HUES64 (cell line): ENCODE measurements at regions not wholly inside any gene's neighbourhood (a gene's known extent, or its start where the extent isn't known, plus 50 kb on each side); places are given as distances from the start of the nearest gene placed in this dataset.

Experiments
- H3K27ac ChIP-seq: 2 replicates; pipeline ENCODE4 v1.7.0; 2013; ENCODE audit warnings: low read depth, low read length, inconsistent platforms
- H3K27me3 ChIP-seq: 2 replicates; pipeline ENCODE4 v1.6.1; 2013; ENCODE audit warnings: mild to moderate bottlenecking, low read length; ENCODE audit not compliant: insufficient read depth
- H3K36me3 ChIP-seq: 2 replicates; pipeline ENCODE4 v1.6.1; 2013; ENCODE audit warnings: mild to moderate bottlenecking, low read length; ENCODE audit not compliant: insufficient read depth
- H3K4me1 ChIP-seq: 2 replicates; pipeline ENCODE4 v1.6.1; 2013; ENCODE audit warnings: mild to moderate bottlenecking, low read length, moderate library complexity; ENCODE audit not compliant: insufficient read depth
- H3K4me3 ChIP-seq: 2 replicates; pipeline ENCODE4 v1.5.1; 2013; ENCODE audit warnings: mild to moderate bottlenecking, low read length, moderate library complexity
- H3K9ac ChIP-seq: 2 replicates; pipeline ENCODE4 v1.6.1; 2013; ENCODE audit warnings: mild to moderate bottlenecking, low read depth, low read length
- H3K9me3 ChIP-seq: 2 replicates; pipeline ENCODE4 v1.6.1; 2013; ENCODE audit warnings: low read depth, low read length; ENCODE audit not compliant: insufficient read depth
- WGBS: fragments of 150-250, 120-280 bp; methylation state at CpG from one replicate; pipeline ENCODE4 v1.1.7; 2013; ENCODE audit warnings: missing lambda C conversion rate; 5-methylcytosine and 5-hydroxymethylcytosine counted together

- Histone ChIP-seq H3K4me1 (no peaks in the 10 kb centered on the region), H3K27me3 (no peaks in the 10 kb centered on the region), H3K36me3 (no peaks in the 10 kb centered on the region), H3K9ac (no peak overlapping the region), H3K4me3 (no peak overlapping the region), H3K27ac (no peak overlapping the region), H3K9me3 (no peaks in the 10 kb centered on the region)
- WGBS, result 90% methylated on average over 1 of the region's 1 CpG
Observed at GRCh38 chr18:64639536-64639935, 490.6 kb upstream of the LINC00305 start.

GRCh38 chr18:64620971-64621560 lies 472.2 kb upstream of the LINC00305 start:
- over 99% methylated on average over 3 of the region's 3 CpGs for WGBS
- Histone ChIP-seq H3K27ac (no peak overlapping the region), H3K9ac (no peak overlapping the region), H3K4me1 (peaks cover 9% of the 10 kb centered on the region; the same call in 1 of the 2 replicates), H3K4me3 (no peak overlapping the region), H3K9me3 (no peaks in the 10 kb centered on the region), H3K36me3 (no peaks in the 10 kb centered on the region), H3K27me3 (no peaks in the 10 kb centered on the region)

GRCh38 chr18:64618390-64618789 lies 469.5 kb upstream of the LINC00305 start:
- Histone ChIP-seq H3K4me3 (no peak overlapping the region), H3K27ac (no peak overlapping the region), H3K9me3 (no peaks in the 10 kb centered on the region), H3K27me3 (no peaks in the 10 kb centered on the region), H3K4me1 (peaks cover 4% of the 10 kb centered on the region; the same call in 1 of the 2 replicates), H3K9ac (no peak overlapping the region), H3K36me3 (no peaks in the 10 kb centered on the region)
- 100% methylated on average over 1 of the region's 1 CpG for WGBS

- H3K9me3 ChIP-seq, result no peaks in the 10 kb centered on the region
- no peaks in the 10 kb centered on the region for H3K27me3 ChIP-seq
- no peak overlapping the region for H3K9ac ChIP-seq
- H3K4me1 ChIP-seq, result no peaks in the 10 kb centered on the region
- WGBS, result 100% methylated on average over 1 of the region's 1 CpG
- H3K4me3 ChIP-seq, result no peak overlapping the region
- H3K27ac ChIP-seq, result no peak overlapping the region
- H3K36me3 ChIP-seq, result no peaks in the 10 kb centered on the region
Observed at GRCh38 chr18:64615021-64615420, 466.1 kb upstream of the LINC00305 start.

GRCh38 chr18:64614446-64614845 lies 465.6 kb upstream of the LINC00305 start:
- no peaks in the 10 kb centered on the region for H3K36me3 ChIP-seq
- H3K9ac ChIP-seq, result no peak overlapping the region
- no peaks in the 10 kb centered on the region for H3K4me1 ChIP-seq
- H3K27me3 ChIP-seq, result no peaks in the 10 kb centered on the region
- H3K27ac ChIP-seq, result no peak overlapping the region
- 90% methylated on average over 1 of the region's 1 CpG for WGBS
- H3K9me3 ChIP-seq, result no peaks in the 10 kb centered on the region
- no peak overlapping the region for H3K4me3 ChIP-seq

GRCh38 chr18:64592246-64592645 lies 443.4 kb upstream of the LINC00305 start:
- H3K4me1 ChIP-seq, result no peaks in the 10 kb centered on the region
- H3K36me3 ChIP-seq, result no peaks in the 10 kb centered on the region
- no CpG with 5 or more reads among the region's 1 CpG for WGBS
- no peak overlapping the region for H3K4me3 ChIP-seq
- no peak overlapping the region for H3K9ac ChIP-seq
- H3K9me3 ChIP-seq, result no peaks in the 10 kb centered on the region
- H3K27ac ChIP-seq, result no peak overlapping the region
- no peaks in the 10 kb centered on the region for H3K27me3 ChIP-seq

GRCh38 chr18:64589000-64589399 lies 440.1 kb upstream of the LINC00305 start:
- Histone ChIP-seq H3K36me3 (no peaks in the 10 kb centered on the region), H3K4me3 (no peak overlapping the region), H3K9ac (no peak overlapping the region), H3K4me1 (peaks cover 4% of the 10 kb centered on the region; the same call in 1 of the 2 replicates), H3K27me3 (no peaks in the 10 kb centered on the region), H3K27ac (no peak overlapping the region), H3K9me3 (no peaks in the 10 kb centered on the region)
- 94% methylated on average over 3 of the region's 3 CpGs for WGBS

GRCh38 chr18:64566456-64566855 lies 417.6 kb upstream of the LINC00305 start:
- H3K27me3 ChIP-seq, result no peaks in the 10 kb centered on the region
- H3K4me3 ChIP-seq, result no peak overlapping the region
- H3K9ac ChIP-seq, result no peak overlapping the region
- no peak overlapping the region for H3K27ac ChIP-seq
- H3K9me3 ChIP-seq, result peaks cover 17% of the 10 kb centered on the region
- 100% methylated on average over 2 of the region's 2 CpGs for WGBS
- H3K36me3 ChIP-seq, result no peaks in the 10 kb centered on the region
- no peaks in the 10 kb centered on the region for H3K4me1 ChIP-seq

- no peak overlapping the region for H3K4me3 ChIP-seq
- no peaks in the 10 kb centered on the region for H3K36me3 ChIP-seq
- no peak overlapping the region for H3K27ac ChIP-seq
- no peaks in the 10 kb centered on the region for H3K27me3 ChIP-seq
- no peaks in the 10 kb centered on the region for H3K4me1 ChIP-seq
- H3K9me3 ChIP-seq, result peaks cover 11% of the 10 kb centered on the region
- no peak overlapping the region for H3K9ac ChIP-seq
Observed at GRCh38 chr18:64562651-64563050, 413.8 kb upstream of the LINC00305 start.

GRCh38 chr18:64546451-64546850 lies 397.6 kb upstream of the LINC00305 start:
- 100% methylated on average over 1 of the region's 4 CpGs for WGBS
- Histone ChIP-seq H3K4me1 (no peaks in the 10 kb centered on the region), H3K27me3 (no peaks in the 10 kb centered on the region), H3K4me3 (no peak overlapping the region), H3K36me3 (no peaks in the 10 kb centered on the region), H3K9me3 (no peaks in the 10 kb centered on the region), H3K9ac (no peak overlapping the region), H3K27ac (no peak overlapping the region)

- 18% methylated on average over 1 of the region's 1 CpG for WGBS
- peaks cover 24% of the 10 kb centered on the region for H3K4me1 ChIP-seq
- no peak overlapping the region for H3K27ac ChIP-seq
- H3K36me3 ChIP-seq, result no peaks in the 10 kb centered on the region
- H3K27me3 ChIP-seq, result no peaks in the 10 kb centered on the region
- H3K9ac ChIP-seq, result no peak overlapping the region
- no peaks in the 10 kb centered on the region for H3K9me3 ChIP-seq
- H3K4me3 ChIP-seq, result no peak overlapping the region
Observed at GRCh38 chr18:64539847-64540246, 391.0 kb upstream of the LINC00305 start.

- Histone ChIP-seq H3K36me3 (no peaks in the 10 kb centered on the region), H3K27ac (no peak overlapping the region), H3K9me3 (0 out of 2 replicates have a peak, but pooled peaks cover 3% of the 10 kb centered on the region), H3K4me1 (no peaks in the 10 kb centered on the region), H3K9ac (no peak overlapping the region), H3K27me3 (no peaks in the 10 kb centered on the region), H3K4me3 (no peak overlapping the region)
- WGBS, result 94% methylated on average over 3 of the region's 3 CpGs
Observed at GRCh38 chr18:64528646-64529045, 379.8 kb upstream of the LINC00305 start.
